Dermis microvascular lymphatic vessel endothelial cell (primary cell): ENCODE measurements at regions not wholly inside any gene's neighbourhood (a gene's known extent, or its start where the extent isn't known, plus 50 kb on each side); places are given as distances from the start of the nearest gene placed in this dataset.
"Not testable (repeated sequence)": the region's sequence is repeated elsewhere in the genome, so short reads cannot be mapped to it uniquely, and the experiment has no call there.

ENCODE experiments used
- DNase-seq, 2 donors: peaks; one replicate each; pipeline versions ENCODE4 v3.0.0 to v3.0.0-alpha.2; 2010; ENCODE audit warnings: low read depth in 2 of 2

- DNase-seq = no peak
Observed at GRCh38 chr9:21533597-21533996, 51.5 kb upstream of the IFNE start.

- DNase-seq = no peak
Observed at GRCh38 chr9:21535396-21535795, 53.3 kb upstream of the IFNE start.

GRCh38 chr9:21542787-21543186 is 60.7 kb upstream of the IFNE start:
- DNase-seq = peak in 1 of 2 donors; percentile 33

GRCh38 chr9:21543187-21543586 is 61.1 kb upstream of the IFNE start:
- no peak for DNase-seq

DNA sequence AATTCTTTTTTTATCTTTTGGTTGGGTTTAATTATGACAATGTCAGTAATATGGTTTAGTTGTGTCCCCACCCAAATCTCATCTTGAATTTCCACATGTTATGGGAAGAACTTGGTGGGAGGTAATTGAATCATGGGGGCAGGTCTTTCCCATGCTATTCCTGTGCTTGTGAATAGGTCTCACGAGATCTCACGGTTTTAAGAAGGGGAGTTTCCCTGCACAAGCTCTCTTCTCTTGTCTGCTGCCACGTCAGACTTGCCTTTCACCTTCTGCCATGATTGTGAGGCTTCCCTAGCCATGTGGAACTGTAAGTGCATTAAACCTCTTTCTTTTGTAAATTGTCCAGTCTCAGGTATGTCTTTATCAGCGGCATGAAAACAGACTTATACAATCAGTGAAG is 61.7 kb upstream of the IFNE start:
- not testable (repeated sequence) for DNase-seq

DNA sequence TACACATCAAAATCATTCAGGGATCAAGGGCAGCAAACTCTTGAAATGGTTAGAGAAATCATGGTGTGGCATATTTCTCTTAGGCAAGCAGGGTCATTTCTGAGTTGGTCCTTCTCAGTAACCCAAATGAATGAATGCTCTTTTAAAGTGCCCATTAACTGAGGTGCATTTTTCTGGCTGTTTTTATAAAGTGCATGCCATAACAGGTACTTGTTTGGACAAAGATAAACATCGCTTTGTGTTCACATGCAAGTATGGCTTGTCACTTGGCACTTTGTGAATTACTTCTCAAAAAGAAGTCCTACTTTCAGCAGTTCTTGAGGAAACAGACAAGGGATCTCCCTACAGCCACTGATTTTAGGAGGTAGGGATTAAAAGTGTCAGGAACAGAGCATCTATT is 64.8 kb upstream of the IFNE start:
- no peak for DNase-seq

DNA sequence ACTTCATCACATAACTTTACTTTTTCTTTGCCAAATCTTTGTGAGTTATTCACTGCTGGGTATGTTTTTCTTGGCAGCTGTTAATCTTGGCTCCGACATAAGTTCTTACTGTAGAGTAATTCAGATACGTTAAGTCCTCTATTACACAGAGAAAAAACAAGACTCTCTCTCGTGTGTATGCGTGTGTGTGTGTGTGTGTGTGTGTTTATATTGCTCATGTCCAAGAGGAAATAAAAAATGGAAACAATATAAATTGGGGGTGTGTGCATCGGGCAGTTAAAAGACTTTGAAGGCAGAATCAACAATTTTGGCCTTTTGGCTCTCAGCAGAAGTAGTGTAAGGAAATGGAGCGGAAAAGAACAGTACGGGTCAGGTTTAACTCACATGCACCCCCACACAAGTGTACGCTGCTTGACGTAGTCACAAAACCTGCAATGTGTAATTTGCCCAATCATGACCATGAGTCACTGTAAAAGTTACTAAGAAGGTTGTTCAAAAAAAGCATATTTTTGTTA is 67.2 kb upstream of the IFNE start:
- DNase-seq = peak; percentile 91 to 99

GRCh38 chr9:21549890-21550289 is 67.8 kb upstream of the IFNE start:
- no peak for DNase-seq

GRCh38 chr9:21550392-21550791 is 68.3 kb upstream of the IFNE start:
- no peak for DNase-seq

DNA sequence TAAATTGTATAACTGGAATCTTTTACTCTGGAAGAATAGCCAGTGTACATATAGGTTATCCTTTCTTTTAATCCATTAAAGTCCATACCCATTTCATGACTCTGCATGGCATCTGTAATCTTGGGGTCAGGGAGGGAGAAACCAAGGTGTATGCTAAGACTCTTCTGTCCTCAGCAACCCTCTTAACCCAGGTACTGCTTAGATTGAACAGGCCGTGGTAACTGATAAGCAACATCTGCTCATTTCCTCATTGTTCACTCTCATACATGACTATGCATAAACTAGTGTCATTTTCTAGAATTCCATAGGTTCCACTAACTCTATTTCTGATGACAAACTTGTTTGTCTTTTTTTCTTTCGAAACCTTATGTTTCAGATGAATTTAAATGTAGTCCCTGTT is 69.3 kb upstream of the IFNE start:
- peak in 1 of 2 donors; percentile 12 for DNase-seq

DNA sequence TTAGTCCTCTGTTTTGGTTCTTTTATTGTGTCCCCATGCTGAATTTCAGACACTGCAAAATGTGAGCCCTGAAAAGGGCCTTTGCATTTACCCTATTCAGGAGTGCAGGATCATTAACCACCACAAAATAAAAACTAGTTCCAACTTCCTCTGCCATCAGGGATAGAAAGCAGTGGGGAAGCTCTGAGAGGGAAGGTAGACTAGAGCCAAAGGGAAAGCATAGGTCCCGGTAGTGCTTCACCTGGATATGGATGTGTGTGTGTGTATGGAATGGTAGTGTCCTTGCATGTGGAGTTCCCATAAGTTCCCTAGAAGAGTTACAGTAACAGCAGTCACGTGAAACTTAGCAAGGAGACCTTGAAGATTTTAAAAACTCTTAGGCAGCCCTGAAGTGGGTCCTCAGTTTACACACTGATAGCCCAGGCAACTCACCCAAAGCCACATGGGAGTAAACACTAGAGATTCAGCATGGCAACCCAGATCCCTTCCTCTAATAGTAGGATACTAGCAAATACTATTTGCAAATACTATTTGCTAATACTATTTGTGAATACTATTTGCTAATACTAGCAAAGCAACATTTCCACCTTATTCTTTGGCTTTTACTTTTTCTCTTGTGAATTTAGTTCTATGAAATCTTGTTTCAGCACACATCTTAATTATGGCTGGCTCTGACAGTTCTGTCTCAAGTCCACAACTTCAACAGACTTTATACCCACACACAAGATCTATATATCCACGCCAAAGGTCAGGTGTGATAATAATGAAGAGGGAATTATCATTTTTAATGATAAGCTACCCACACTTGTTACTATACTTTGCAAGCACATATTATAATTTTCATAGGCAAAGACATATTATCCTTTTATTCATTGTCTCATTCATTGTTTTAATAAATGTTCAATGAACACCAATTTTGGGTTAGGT is 70.4 kb upstream of the IFNE start:
- DNase-seq = no peak

DNA sequence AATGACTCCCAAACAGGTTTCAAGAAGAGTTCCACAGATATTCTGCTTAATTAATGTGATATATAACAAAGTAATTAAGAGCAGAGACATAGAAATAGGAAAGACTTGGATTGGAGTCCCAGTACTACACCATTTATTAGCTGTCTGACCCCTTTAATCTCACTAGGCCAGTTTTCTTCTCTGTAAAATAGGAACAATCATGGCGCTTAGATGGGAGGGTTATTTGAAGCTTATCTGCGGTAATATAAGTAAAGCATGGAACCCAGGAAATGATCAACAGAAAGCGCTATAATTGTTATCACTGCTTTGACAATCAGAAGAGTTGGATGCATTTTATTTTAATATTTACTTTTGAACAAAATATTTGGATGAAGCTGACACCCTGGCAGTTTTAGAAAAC is 71.3 kb upstream of the IFNE start:
- no peak for DNase-seq

- DNase-seq = peak in 1 of 2 donors; percentile 32
Observed at GRCh38 chr9:21554813-21555212, 72.7 kb upstream of the IFNE start.

DNA sequence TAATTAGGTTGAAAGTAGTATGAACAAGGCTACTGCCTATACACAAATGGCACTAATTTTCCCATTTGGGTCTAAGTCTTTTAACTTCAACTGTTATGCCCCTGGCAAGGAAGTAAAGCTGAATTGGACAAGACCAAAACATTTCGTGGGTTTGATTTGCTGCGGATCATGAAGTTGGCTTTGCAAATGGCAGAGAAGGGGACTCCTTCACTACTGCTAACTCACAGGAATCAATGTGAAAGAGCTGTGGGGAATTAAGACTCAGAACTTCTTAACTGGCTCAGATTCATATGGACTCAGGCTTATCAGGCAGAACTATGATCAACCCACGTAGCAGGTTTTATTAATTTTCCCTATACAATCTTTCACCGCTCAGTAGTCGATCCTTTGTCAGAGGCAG is 73.8 kb upstream of the IFNE start:
- no peak for DNase-seq

GRCh38 chr9:21556581-21557427 is 74.7 kb upstream of the IFNE start:
- no peak for DNase-seq

- no peak for DNase-seq
Observed at GRCh38 chr9:21557428-21557768, 75.3 kb upstream of the IFNE start.

- no peak for DNase-seq
Observed at GRCh38 chr9:21558079-21558478, 76.0 kb upstream of the IFNE start.

DNA sequence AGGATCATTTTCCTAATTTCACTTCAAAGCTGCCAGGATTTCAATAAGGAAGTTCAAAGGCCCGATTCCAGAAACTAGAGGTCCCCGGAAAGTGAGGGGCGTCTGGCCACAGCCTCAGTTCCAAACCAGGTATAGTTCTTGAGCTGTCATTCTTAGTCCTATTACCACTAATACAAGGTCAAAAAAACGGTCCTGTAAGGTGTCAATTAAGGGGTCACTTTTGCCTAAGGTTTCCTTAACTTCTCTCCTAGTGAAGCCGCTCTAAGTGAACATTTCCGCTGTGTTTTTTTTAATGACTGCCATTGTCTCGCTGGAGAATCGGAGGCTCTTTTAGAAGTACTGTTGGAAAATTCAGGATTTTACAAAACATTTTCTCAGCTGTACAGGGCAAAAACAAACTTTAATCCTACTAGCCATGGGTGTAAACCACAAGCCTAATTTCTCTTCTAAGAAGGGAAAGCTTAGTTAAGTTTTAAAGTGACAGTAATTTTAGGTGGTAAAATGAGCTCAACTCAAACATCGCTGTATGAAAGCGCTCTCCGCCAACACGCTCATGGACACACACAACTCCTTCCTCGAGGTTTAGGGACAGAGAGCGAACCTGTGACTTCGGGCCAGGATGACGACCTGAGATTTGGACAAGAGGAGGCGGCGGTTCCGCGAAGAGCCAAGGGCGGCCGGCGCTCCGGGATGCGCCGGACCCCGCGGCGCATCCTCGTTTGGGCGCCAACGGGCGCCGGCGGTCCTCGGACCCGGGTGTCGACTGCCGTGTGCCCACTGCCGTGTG is 76.7 kb upstream of the IFNE start:
- DNase-seq = peak in 1 of 2 donors; percentile 57

DNA sequence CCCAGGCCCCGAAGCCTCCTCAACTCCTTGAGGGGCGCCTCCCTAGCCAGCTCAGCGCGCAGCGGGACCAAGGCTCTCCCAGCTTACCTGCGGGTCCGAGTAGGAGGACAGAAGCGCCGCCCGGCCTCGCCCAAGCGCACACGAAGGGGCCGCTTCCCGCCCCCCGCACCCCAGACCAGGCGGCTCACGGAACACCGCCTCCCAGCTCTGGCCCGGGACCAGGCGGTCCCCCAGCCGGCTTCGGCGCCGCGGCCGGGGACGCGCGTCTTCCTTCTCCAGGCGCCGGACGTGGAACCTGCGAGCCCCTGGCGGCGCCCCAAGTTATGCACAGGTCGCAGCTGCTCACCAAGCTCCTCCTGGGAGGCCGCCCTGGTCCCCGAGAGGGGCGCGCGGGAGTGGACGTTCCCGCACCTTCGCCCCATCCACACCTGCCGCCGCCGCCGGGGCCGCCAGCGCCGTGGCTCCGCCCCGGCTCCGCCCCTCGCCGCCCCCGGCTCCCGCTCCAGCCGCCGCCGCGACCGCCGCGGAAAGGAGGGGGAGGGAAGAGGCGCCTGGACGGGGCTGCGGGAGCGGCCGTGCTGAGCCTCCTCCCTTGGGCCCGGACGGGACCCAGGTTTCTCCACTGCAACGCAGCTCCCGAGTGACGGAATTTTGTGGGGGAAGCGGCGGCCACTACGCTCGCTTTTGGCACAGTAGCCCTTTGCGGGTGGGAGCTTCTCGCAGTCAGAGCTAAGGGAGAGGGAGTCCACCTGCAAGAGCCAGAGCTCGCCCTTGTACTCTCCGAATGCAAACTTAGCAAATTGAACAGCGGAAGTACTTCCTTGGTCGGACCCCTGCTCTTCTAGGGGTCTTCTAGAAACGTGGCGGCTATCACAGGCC is 77.5 kb upstream of the IFNE start:
- peak in 1 of 2 donors; percentile 67 for DNase-seq

- DNase-seq = no peak
Observed at GRCh38 chr9:21560281-21560745, 78.2 kb upstream of the IFNE start.
